Mammary epithelial cell (primary cell): ENCODE measurements at regions not wholly inside any gene's neighbourhood (a gene's known extent, or its start where the extent isn't known, plus 50 kb on each side); places are given as distances from the start of the nearest gene placed in this dataset.

Experiments used
- EZH2 ChIP-seq: IDR thresholded peaks from 2 replicates; pipeline ENCODE4 v1.6.1; 2012; ENCODE audit warnings: low read length, inconsistent platforms, borderline replicate concordance
- TF ChIP-seq, protein P1 (sequence below), 2 donors: IDR thresholded peaks in 1 of 2; conservative IDR thresholded peaks in 1 of 2; 2 replicates each; pipeline ENCODE4 v1.5.1; 2011 to 2012; ENCODE audit warnings: inconsistent platforms in 2 of 2, low read length in 2 of 2, mild to moderate bottlenecking in 2 of 2, control low read depth in 1 of 2, low read depth in 1 of 2; ENCODE audit not compliant: insufficient read depth in 1 of 2; ENCODE audit errors: extremely low read depth in 1 of 2

DNA sequence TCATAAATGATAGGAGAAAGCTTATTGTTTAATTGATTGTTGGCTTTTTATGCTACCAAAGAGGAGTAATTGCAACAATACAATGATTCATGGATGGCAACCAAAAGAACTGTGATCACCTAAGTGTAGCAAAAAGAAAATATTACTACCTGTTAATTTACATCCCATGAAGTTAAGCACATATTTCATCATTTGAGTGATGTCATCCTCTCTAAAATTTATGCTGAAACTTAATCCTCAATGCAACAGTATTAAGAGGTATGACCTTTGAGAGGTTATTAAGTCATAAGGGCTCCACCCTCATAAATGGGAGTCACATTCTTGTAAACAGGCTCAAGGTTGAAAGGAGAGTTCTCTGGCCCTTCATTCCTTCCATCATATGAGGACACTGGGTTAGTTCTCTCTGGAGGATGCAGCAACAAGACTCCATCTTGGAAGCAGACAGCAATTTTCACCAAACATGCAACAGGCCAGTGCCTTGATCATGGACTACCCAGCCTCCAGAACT, 190.6 kb upstream of the GRIK2 start:
- no peak for TF ChIP-seq EZH2
- TF ChIP-seq, protein P1, sequence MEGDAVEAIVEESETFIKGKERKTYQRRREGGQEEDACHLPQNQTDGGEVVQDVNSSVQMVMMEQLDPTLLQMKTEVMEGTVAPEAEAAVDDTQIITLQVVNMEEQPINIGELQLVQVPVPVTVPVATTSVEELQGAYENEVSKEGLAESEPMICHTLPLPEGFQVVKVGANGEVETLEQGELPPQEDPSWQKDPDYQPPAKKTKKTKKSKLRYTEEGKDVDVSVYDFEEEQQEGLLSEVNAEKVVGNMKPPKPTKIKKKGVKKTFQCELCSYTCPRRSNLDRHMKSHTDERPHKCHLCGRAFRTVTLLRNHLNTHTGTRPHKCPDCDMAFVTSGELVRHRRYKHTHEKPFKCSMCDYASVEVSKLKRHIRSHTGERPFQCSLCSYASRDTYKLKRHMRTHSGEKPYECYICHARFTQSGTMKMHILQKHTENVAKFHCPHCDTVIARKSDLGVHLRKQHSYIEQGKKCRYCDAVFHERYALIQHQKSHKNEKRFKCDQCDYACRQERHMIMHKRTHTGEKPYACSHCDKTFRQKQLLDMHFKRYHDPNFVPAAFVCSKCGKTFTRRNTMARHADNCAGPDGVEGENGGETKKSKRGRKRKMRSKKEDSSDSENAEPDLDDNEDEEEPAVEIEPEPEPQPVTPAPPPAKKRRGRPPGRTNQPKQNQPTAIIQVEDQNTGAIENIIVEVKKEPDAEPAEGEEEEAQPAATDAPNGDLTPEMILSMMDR (conservative IDR thresholded peaks at IDR 0.05 in 1 of 2, IDR thresholded peaks at IDR 0.05 in 1 of 2; ENCODE audit: extremely low read depth in 1 of 2, insufficient read depth in 1 of 2, low read depth in 1 of 2, low read length in 2 of 2), result no peak
